Activated naive CD4-positive, alpha-beta T cell treated with anti-CD3 and anti-CD28 coated beads, Interleukin-2, amount 50 U/mL, for 72 hours (primary cell): ENCODE measurements at regions not wholly inside any gene's neighbourhood (a gene's known extent, or its start where the extent isn't known, plus 50 kb on each side); places are given as distances from the start of the nearest gene placed in this dataset.
A peak's percentile ranks its signal among the peaks of the same experiment; 100 is the strongest.

Experiments
- ATAC-seq, 2 donors: fragments of 150-1000 bp; cut with Tn5 transposase; 2 replicates each; pipeline ENCODE4 v1.10.0; 2021; ENCODE audit warnings: mild to moderate bottlenecking in 2 of 2, moderate library complexity in 2 of 2
- DNase-seq, 2 donors: peaks; one replicate each; pipeline ENCODE4 v3.0.0; 2021 to 2022; ENCODE audit warnings: low spot score in 2 of 2
- H3K27ac Mint-ChIP-seq, 2 donors: one replicate each; pipeline ENCODE4 v1.8.0; 2022; ENCODE audit warnings: mild to moderate bottlenecking in 2 of 2, mixed read lengths in 2 of 2
- H3K36me3 Mint-ChIP-seq, 2 donors: one replicate each; pipeline ENCODE4 v1.8.0; 2022; ENCODE audit warnings: mixed read lengths in 2 of 2
- H3K9me3 Mint-ChIP-seq, 2 donors: one replicate each; pipeline ENCODE4 v1.8.0; 2022; ENCODE audit warnings: mixed read lengths in 2 of 2

- H3K36me3 Mint-ChIP-seq, result no peaks in the 10 kb centered on the region
- peaks cover 0 to 19% of the 10 kb centered on the region in 2 donors for H3K9me3 Mint-ChIP-seq
- no peak for DNase-seq
- H3K27ac Mint-ChIP-seq, result no peak overlapping the region
- no peak for ATAC-seq
These were observed 118.4 kb upstream of the ROBO1 start for GRCh38 chr3:79886204-79886603.

GRCh38 chr3:79885407-79885806 lies 117.6 kb upstream of the ROBO1 start:
- no peak overlapping the region for H3K27ac Mint-ChIP-seq
- peaks cover 4 to 25% of the 10 kb centered on the region in 2 donors for H3K9me3 Mint-ChIP-seq
- no peak for ATAC-seq
- H3K36me3 Mint-ChIP-seq, result no peaks in the 10 kb centered on the region
- no peak for DNase-seq

- Mint-ChIP-seq H3K27ac (no peak overlapping the region), H3K36me3 (no peaks in the 10 kb centered on the region), H3K9me3 (peaks cover 4 to 21% of the 10 kb centered on the region in 2 donors)
- DNase-seq (no peak), ATAC-seq (no peak)
These were observed 116.6 kb upstream of the ROBO1 start for GRCh38 chr3:79884354-79884753.

GRCh38 chr3:79881431-79881830 lies 113.6 kb upstream of the ROBO1 start:
- ATAC-seq (no peak), DNase-seq (no peak)
- H3K36me3 Mint-ChIP-seq, result peaks cover 0 to 5% of the 10 kb centered on the region in 2 donors
- no peak overlapping the region for H3K27ac Mint-ChIP-seq
- H3K9me3 Mint-ChIP-seq, result peaks cover 12 to 31% of the 10 kb centered on the region in 2 donors

- no peak for DNase-seq
- ATAC-seq, result no peak
- Mint-ChIP-seq H3K36me3 (peaks cover 0 to 5% of the 10 kb centered on the region in 2 donors), H3K27ac (no peak overlapping the region), H3K9me3 (peaks cover 16 to 25% of the 10 kb centered on the region in 2 donors)
These were observed 110.9 kb upstream of the ROBO1 start for GRCh38 chr3:79878708-79879107.

GRCh38 chr3:79874646-79875045 lies 106.8 kb upstream of the ROBO1 start:
- ATAC-seq (no peak), DNase-seq (no peak)
- H3K9me3 Mint-ChIP-seq, result peaks cover 16 to 17% of the 10 kb centered on the region in 2 donors
- H3K36me3 Mint-ChIP-seq, result peaks cover 0 to 5% of the 10 kb centered on the region in 2 donors
- H3K27ac Mint-ChIP-seq, result no peak overlapping the region

GRCh38 chr3:79872483-79872882 lies 104.7 kb upstream of the ROBO1 start:
- no peak overlapping the region for H3K27ac Mint-ChIP-seq
- DNase-seq (no peak), ATAC-seq (no peak)
- H3K36me3 Mint-ChIP-seq, result peaks cover 0 to 6% of the 10 kb centered on the region in 2 donors
- H3K9me3 Mint-ChIP-seq, result peaks cover 19 to 27% of the 10 kb centered on the region in 2 donors

GRCh38 chr3:79871656-79872055 lies 103.9 kb upstream of the ROBO1 start:
- Mint-ChIP-seq H3K9me3 (peaks cover 18 to 24% of the 10 kb centered on the region in 2 donors), H3K27ac (no peak overlapping the region), H3K36me3 (peaks cover 0 to 6% of the 10 kb centered on the region in 2 donors)
- ATAC-seq (no peak), DNase-seq (no peak)

- ATAC-seq, result no peak
These were observed 102.5 kb upstream of the ROBO1 start for GRCh38 chr3:79870313-79870620.

GRCh38 chr3:79869461-79870312 lies 101.9 kb upstream of the ROBO1 start:
- DNase-seq, result no peak
- peaks cover 14 to 24% of the 10 kb centered on the region in 2 donors for H3K9me3 Mint-ChIP-seq
- ATAC-seq, result no peak
- H3K27ac Mint-ChIP-seq, result no peak overlapping the region
- peaks cover 0 to 6% of the 10 kb centered on the region in 2 donors for H3K36me3 Mint-ChIP-seq

More at GRCh38 chr3:79870313-79870620, 102.5 kb upstream of the ROBO1 start:
- Mint-ChIP-seq H3K36me3 (peaks cover 0 to 6% of the 10 kb centered on the region in 2 donors), H3K9me3 (peaks cover 14 to 24% of the 10 kb centered on the region in 2 donors), H3K27ac (no peak overlapping the region)
- no peak for DNase-seq

- H3K9me3 Mint-ChIP-seq, result peaks cover 26 to 38% of the 10 kb centered on the region in 2 donors
- H3K27ac Mint-ChIP-seq, result no peak overlapping the region
- ATAC-seq (no peak), DNase-seq (no peak)
- peaks cover 0 to 11% of the 10 kb centered on the region in 2 donors for H3K36me3 Mint-ChIP-seq
These were observed 98.4 kb upstream of the ROBO1 start for GRCh38 chr3:79866162-79866561.

GRCh38 chr3:79864077-79864476 lies 96.3 kb upstream of the ROBO1 start:
- Mint-ChIP-seq H3K27ac (no peak overlapping the region), H3K9me3 (peaks cover 43% of the 10 kb centered on the region in 2 donors), H3K36me3 (peaks cover 0 to 13% of the 10 kb centered on the region in 2 donors)
- DNase-seq (no peak), ATAC-seq (no peak)

- H3K9me3 Mint-ChIP-seq, result peaks cover 9 to 16% of the 10 kb centered on the region in 2 donors
- no peak overlapping the region for H3K27ac Mint-ChIP-seq
- ATAC-seq (no peak), DNase-seq (no peak)
- H3K36me3 Mint-ChIP-seq, result no peaks in the 10 kb centered on the region
These were observed 81.1 kb upstream of the ROBO1 start for GRCh38 chr3:79848876-79849275.

- ATAC-seq (no peak), DNase-seq (no peak)
- H3K9me3 Mint-ChIP-seq, result peaks cover 9 to 16% of the 10 kb centered on the region in 2 donors
- no peak overlapping the region for H3K27ac Mint-ChIP-seq
- H3K36me3 Mint-ChIP-seq, result no peaks in the 10 kb centered on the region
These were observed 80.1 kb upstream of the ROBO1 start for GRCh38 chr3:79847928-79848327.

- ATAC-seq (no peak), DNase-seq (peak in 1 of 2 donors; percentile 2)
- H3K36me3 Mint-ChIP-seq, result no peaks in the 10 kb centered on the region
- no peak overlapping the region for H3K27ac Mint-ChIP-seq
- peaks cover 15 to 17% of the 10 kb centered on the region in 2 donors for H3K9me3 Mint-ChIP-seq
These were observed 78.5 kb upstream of the ROBO1 start for GRCh38 chr3:79846148-79846933.

- Mint-ChIP-seq H3K27ac (no peak overlapping the region), H3K9me3 (peaks cover 11 to 13% of the 10 kb centered on the region in 2 donors), H3K36me3 (no peaks in the 10 kb centered on the region)
- ATAC-seq (no peak), DNase-seq (no peak)
These were observed 77.7 kb upstream of the ROBO1 start for GRCh38 chr3:79845546-79845945.

- DNase-seq (no peak), ATAC-seq (no peak)
- H3K27ac Mint-ChIP-seq, result no peak overlapping the region
- peaks cover 10 to 14% of the 10 kb centered on the region in 2 donors for H3K9me3 Mint-ChIP-seq
- no peaks in the 10 kb centered on the region for H3K36me3 Mint-ChIP-seq
These were observed 76.4 kb upstream of the ROBO1 start for GRCh38 chr3:79844176-79844575.
